Hematopoietic multipotent progenitor cell treated with erythropoietin and hydrocortisone succinate and interleukin-3 and kit ligand, for 17 days (in vitro differentiated cells): ENCODE measurements at regions not wholly inside any gene's neighbourhood (a gene's known extent, or its start where the extent isn't known, plus 50 kb on each side); places are given as distances from the start of the nearest gene placed in this dataset.

Experiments used
- DNase-seq: peaks from one replicate; pipeline ENCODE4 v3.0.0-alpha.2; 2015; ENCODE audit warnings: low spot score

DNA sequence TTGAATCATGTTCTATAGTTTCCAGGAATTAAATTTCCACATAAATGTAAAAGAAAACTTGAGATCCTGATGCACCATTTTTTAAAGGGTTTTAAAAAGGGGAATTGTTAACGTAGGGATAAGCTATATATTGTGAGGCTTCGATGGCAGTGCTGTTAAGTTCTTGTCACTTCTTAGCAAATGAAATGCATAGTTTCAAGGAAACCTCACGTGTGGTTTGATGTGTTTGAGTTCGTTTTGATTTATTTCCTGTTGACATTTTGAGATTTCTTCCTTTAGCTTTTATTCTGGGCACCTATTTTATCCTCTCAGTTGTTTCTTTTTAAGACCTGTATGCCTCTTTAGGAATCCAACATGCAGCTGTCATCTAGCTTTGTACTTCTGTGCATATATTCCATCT lies 301.0 kb downstream of the DOCK8 start:
- DNase-seq: no peak

DNA sequence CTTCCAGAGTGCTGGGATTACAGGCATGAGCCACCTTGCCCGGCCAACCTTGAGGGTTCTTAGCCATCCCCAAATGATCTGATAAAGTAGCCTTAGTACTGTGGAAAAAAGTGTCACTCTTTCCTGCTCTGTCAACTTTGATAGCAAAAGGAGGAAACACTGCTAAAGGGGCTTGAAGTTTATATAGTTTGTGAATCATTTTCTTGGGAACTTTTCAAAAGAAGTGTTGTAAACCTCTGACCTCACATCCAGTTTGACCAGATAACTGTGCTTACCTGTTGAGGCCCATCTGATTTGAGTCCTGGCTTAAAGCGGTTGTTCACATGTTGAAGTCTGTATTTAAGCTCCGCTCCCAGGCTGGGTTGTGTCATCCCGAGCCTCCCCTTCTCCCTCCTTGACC lies 303.3 kb downstream of the DOCK8 start:
- no peak for DNase-seq

DNA sequence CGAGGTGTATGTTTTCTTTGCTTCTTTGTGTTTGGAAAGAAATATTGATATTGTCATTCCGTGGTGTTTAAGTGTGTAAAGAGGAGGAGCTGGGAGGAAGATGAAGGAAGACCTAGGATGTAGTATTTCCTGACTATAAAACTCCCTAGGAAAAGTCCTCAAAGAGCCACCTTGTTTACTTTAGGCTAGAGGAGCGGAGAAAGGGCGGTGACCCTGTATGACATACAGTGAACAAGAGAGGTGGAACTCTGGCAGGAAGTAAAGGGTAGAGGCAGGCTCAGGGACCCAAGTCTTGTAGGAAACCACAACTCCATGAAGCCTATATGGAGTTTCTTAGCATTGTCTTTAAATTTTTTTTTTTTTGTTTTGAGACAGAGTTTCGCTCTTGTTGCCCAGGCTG lies 303.9 kb downstream of the DOCK8 start:
- DNase-seq: no peak

- DNase-seq: no peak
These were observed 304.9 kb downstream of the DOCK8 start for GRCh38 chr9:519579-519978.

DNA sequence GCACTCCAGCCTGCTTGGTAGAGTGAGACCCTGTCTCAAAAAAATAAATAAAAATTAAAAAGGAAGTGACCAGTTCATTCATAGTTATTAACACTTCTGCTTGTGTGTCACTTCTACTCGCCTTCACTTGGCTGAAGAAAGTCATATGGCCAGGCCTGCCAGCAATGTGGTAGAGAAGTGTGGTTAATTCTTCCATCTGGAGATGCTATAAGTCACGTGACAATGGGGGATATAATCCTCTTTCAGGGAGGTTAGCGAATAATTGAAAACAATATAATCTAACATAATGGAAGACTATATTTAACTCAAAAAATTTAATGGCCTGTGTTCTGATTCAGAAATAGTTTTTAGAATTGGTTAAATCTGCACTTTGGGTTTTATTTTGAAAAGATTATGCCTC lies 305.6 kb downstream of the DOCK8 start:
- DNase-seq: no peak

GRCh38 chr9:522190-522589 lies 307.5 kb downstream of the DOCK8 start:
- DNase-seq: no peak

- no peak for DNase-seq
These were observed 308.0 kb downstream of the DOCK8 start for GRCh38 chr9:522658-523057.

DNA sequence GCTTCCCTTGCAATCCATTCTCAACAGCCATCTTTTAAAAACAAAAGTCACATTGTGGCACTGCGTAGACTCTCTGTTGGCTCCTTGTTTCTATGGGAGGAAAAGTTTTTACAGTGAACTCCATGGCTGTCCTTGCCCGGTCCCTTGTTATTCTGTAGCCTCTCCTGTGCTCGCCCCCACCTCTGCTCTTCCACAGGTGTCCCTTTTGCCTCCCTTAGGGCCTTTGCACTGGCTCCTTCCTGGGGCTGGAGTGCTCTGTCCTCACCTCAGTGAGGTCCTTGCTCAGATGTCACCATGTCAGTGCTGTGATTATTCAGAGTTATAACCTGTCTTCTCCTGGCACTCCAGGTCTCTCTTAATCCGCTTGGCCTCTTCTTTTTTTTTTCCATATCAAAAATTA lies 308.8 kb downstream of the DOCK8 start:
- no peak for DNase-seq

GRCh38 chr9:524008-524407 lies 309.3 kb downstream of the DOCK8 start:
- no peak for DNase-seq

DNA sequence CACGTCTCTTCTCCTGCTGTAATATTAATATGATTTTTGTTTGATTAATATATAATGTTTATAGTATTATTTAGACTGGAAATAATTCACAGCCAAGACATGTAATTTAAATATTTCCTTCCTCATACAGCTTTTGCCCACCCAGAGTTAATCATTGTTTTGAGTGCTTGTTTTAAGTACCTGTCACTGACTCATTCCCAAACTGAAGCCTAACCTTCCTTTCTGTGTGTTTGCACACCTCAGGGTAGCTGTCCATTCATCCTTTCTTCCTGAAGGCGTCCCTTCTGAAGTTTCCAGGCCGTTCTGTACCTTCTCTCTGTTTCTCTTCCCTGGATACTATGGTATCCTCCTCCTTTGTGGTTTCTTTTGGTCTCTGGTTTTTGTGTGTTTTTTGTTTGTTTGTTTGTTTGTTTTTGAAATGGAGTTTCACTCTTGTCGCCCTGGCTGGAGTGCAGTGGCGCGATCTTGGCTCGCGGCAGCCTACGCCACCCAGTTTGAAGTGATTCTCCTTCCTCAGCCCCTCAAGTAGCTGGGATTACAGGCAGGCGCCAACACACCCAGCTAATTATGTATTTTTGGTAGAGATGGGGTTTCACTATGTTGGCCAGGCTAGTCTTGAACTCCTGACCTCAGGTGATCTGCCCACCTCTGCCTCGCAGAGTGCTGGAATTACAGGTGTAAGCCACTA lies 312.4 kb downstream of the DOCK8 start:
- no peak for DNase-seq

DNA sequence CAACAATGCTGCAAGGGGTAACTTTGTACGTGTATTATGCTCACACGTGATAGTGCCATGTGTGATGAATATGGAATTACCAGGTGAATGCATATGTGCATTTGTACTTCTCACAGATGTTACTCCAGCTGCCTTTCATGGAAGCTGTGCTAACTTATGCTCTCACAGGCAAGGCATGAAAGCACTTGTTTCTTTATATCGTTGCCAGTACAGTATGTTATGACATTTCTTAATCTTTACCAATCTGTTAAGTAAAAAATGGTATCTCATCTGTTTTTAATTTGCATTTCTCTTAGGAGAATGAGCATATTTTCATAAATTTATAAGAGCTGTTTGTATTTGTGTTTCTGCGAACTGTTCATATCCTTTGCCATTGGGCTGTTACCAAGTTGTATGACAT lies 311.8 kb upstream of the DMRT1 start:
- no peak for DNase-seq

DNA sequence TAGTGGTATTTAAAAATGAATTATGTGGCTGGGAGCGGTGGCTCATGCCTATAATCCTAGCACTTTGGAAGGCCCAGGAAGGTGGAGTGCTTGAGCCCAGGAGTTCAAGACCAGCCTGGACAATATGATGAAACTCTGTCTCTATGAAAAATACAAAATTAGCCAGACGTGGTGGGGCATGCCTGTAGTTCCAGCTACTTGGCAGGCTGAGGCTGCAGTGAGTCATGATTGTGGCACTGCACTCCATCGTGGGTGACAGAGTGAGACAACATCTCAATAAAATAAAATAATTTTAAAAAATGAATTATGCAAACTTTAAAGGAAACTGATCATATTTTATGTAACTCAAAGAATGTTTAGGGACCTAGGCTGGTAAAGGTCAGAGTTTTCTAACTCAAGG lies 310.8 kb upstream of the DMRT1 start:
- no peak for DNase-seq

DNA sequence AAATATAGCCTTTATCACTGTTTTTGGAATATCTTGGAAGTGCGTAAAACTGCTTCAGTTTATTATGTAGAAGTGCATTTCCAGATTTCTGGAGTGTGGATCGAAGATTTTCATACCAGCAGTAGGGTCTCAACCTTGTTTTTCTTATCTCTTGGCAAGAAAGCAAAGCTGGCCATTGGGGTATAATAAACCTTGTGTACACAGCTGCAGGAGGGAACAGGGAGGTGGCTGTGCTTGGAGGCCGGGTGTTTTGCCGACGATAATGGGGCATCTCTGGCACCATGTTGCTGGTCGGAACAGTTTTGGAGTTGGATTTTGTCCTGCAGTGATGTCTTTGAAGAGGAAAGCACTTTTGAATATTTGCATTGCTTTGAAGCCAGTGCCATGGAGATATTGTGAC lies 308.8 kb upstream of the DMRT1 start:
- no peak for DNase-seq

DNA sequence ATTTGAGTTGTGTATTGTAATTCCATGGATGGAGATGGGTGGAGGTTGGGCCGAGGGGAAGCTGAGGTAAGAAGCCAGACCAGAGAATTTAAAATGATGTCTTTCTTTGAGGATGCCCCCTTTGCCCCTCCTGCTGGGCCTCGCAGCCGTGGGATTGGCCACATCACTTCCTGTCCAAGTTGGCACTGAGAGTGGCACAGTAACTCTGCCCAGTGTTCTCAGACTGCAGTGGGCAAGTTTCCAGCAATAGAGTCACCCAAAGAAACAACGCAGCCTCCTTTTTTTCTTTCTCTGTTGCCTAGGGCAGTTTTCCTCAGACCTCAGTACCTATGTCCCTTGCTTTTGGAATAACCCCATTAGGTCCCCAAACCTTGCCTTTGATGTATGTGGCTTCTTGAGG lies 306.6 kb upstream of the DMRT1 start:
- no peak for DNase-seq

DNA sequence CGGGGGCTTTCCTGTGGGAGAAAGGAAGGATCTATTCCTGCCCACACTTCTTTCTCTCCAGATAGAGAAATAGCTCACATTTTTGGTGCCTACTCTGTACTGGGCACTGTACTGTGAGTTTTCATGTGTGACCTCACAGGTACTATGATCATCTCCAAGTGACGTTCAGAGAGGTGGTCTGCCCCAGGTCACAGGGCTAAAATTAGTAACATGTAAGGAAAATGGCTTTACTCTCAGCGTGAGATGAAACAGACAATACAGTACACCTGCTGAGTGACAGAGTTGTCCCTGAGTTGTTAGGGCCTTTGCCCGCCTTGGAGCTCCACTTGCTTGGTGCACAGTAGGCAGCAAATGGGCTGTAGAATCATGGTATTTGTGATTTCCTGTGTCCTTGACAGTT lies 306.1 kb upstream of the DMRT1 start:
- no peak for DNase-seq

GRCh38 chr9:536597-537511 lies 304.6 kb upstream of the DMRT1 start:
- no peak for DNase-seq

GRCh38 chr9:543478-543877 lies 298.0 kb upstream of the DMRT1 start:
- DNase-seq: no peak

DNA sequence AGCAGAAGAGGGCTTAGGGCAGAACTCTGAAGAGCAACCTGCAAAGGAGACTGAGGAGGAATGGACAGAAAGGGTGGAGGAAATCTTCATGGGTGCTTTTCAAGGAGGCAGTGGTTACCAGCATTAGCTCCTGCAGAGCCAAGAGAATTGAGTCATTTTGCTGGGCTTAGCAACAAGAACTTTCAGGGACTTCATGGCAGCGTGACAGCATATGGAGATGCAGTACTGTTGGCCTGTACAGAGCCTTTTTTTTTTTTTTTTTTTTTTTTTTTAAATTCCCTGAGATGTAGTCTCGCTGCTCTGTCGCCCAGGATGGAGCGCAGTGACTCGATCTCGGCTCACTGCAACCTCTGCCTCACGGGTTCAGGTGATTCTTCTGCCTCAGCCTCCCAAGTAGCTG lies 296.0 kb upstream of the DMRT1 start:
- DNase-seq: no peak

- DNase-seq: no peak
These were observed 295.3 kb upstream of the DMRT1 start for GRCh38 chr9:546235-546634.

DNA sequence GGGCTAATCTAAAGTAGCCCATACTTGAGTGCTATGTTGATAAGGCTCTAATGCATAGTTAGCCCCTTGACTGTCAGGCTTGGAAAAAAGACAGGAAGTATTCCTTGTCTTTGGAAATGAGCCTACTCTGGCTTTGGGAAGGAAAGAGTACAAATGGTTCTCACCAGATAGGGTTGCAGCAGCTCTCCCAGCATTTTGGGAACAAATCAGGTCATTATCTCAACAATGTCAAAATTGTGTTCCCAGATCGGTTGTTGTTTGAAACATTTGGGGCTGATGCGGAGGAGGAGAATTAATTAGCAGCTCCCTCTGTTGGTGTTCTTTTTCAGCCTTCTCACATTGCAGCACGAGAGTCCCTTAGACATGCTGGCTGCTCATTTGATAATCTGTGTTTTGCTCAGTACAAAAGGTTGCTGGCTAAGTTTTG lies 294.7 kb upstream of the DMRT1 start:
- no peak for DNase-seq

DNA sequence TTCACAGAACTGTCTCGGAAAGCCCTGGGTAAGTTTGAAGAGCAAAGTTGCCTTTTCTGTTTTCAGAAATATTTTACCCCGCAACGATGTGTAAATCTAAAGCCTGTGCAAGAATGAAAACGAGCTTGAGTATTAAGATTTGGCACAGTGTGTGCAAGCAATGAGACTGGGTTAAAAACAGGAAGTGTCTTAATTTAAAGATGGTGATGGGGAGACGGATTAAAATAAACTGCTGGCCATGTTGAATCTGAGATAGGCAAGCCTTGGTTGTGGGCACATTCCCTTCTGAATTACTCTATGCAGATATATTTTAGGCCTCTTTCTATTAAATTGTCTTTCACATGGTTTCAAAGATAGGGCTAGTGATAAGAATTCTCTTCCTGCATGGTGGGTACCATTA lies 294.2 kb upstream of the DMRT1 start:
- no peak for DNase-seq

GRCh38 chr9:549455-549997 lies 292.0 kb upstream of the DMRT1 start:
- DNase-seq: no peak

- DNase-seq: no peak
These were observed 291.2 kb upstream of the DMRT1 start for GRCh38 chr9:550333-550732.
